HG03095 (cell line): ENCODE measurements at regions not wholly inside any gene's neighbourhood (a gene's known extent, or its start where the extent isn't known, plus 50 kb on each side); places are given as distances from the start of the nearest gene placed in this dataset.
"Not testable (repeated sequence)": the region's sequence is repeated elsewhere in the genome, so short reads cannot be mapped to it uniquely, and the experiment has no call there.

ENCODE experiments used
- ATAC-seq: cut with Tn5 transposase; IDR thresholded peaks from one replicate; pipeline ENCODE4 v1.9.1; 2021; ENCODE audit warnings: moderate library complexity; ENCODE audit not compliant: unreplicated experiment

DNA sequence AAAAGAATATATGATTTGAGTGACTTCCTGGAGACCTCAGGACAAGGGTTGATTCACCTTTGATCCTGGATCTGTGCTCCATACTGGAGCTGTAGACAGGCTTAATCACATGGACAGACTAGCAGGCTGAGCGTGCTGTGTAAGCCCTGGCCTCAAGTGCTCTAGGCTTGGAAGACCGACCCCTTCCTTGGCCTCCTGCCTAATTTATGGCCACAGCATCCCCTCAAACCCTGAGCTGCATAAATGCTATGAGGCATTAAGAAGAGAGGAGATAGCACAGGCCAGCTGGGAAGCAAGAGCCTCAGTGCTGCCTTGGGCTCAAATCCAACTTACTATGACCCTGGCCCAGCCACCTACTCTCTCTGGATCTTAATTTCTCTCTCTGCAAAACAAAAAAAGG is 385.1 kb downstream of the BUD13 start:
- no peak for ATAC-seq

DNA sequence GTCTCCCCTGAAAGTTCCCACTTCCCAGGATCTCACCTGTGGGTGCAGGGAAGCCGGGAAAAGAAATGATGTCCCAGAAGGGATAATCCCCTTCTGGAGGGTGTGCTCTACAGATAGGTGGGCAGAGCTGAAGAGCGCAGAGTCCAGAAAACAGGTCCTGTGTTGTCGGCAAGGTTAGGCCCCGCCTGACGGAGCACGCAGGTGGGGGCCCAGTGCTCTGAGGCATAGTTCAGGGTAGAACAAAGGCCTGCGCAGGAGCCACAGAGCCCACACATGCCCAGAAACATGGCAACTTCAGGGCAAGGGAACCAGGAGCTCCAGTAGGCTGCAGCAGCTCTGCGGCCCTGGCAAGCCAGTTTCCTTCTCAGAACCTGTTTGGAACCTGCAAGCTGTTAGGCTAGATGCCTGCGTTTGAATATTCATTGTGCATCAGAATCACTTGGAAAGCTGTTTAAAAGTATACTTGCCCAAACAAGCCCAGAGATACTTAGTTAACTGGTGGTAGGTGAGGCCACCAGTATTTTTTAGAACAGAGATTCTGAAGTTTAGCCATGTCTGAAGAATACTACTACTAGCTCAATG is 386.6 kb downstream of the BUD13 start:
- no peak for ATAC-seq

DNA sequence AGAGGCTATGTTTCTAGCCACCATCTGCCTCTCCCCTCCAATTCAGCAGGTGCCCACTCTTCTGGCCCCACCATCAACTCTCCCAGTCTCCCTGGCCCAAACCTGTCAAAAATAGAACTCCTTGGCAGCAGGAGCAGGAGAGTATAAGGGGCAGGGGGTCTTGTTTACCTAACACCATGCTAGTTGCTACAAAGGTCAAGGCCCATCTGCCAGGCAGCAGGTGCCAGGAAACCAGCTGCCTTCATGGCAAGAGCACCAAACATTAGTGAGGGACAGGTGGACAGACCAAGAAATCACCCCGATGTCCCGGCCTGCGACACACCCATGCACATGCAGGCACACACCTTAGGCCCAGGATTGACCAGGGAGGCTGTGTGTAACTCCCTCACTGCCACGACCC is 387.9 kb downstream of the BUD13 start:
- no peak for ATAC-seq

DNA sequence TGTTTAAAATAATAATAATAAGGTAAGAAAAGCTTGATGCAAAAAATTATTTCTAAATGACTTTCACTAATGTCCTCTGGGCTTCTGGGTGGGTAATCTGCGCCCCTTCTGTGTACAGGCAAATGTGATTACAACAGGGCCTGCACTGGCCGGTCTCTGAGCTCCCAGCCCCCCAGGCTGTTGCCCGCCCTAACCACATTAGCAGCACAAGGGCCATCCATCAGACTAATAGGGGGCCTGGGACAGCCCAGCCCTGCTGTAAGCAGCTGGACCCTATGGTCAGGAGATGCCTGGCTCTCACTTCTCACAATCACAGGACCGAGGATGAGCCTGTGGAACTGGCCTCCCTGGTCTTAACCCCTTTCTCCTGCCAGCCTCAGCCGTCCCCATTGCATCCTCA is 388.4 kb downstream of the BUD13 start:
- no peak for ATAC-seq

DNA sequence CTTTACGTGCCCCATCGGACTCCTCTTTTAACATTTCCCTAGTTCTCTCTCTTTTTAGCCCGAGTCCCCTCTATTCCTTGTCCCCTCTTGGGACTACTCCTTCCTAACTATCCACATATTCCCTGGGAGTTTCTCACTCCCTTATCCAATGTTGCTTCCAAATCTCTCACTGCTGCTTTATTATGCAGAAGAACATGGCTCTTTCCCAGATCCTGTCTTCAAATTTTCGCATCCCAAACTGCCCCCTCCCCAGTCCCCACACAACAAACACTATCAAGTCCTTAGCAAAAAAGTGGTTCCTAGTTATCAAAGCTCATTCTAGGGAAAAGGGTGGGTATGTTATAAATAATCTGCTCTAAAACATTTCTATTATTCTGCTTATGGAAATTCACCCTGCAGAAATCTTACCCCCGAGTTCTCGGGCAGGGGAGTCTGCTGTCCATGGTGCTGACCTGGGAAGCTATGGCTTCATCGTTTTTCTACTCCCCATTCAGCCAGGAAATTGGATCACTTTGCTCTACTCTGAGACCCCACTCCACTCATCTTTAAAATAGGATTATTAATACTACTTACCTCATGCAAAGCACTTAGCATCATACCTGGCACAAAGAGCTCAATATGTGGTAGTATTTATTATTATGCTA is 393.5 kb downstream of the BUD13 start:
- ATAC-seq = no peak

DNA sequence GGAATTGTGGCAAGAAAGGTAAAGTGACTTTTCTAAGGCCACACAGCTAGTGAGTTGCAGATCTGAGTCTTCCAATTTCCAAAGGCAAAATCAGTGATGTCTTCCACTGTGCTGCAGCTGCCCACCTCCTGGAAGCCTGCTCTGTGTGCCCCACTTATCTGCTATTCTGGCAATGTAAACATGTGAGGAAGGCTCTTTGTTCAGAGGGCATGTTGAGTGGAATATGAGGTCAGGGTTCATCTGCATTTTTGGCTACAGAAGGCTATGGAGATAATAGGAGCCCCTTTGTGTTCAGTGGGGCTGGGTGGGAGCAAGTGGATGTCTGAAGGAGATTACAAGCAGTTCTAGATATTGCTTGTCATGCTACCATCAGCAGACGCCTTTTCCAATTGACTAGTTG is 396.2 kb downstream of the BUD13 start:
- ATAC-seq = no peak

DNA sequence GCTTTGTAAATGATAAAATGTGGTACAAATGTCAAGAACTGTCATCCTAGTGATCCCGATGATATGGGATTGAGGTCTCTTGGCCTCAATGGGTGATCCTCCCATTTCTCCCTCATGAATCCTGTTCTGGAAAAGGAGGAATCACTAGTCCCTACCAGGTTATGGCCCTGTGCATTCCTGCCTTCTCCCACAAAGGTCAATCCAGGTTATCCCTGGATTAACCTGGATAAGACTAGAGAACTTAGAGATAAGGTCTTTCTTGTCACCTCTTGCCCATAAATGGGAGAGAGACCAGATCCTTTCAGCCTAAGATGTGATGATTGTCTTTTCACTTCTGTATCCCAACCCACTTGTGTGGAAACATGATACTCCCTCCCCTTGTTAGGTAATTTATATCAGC is 396.7 kb downstream of the BUD13 start:
- ATAC-seq = no peak

DNA sequence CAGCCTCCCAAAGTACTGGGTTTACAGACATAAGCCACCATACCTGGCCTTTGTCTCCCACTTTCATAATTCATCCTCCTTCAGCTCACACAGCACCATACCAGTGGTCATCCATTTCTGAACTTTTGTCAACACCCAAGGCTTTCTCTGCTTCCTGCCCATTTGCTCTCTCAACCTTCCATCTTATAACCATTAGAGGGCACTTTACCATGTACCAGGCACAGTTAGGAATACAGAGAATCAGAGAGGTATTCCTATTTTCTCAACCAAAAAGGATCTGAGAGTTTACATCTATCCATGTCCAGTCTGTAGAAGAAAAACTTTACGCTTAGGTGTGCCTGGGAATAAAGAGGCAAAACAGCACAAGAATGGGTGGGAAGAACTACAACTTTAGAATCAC is 397.6 kb downstream of the BUD13 start:
- no peak for ATAC-seq

DNA sequence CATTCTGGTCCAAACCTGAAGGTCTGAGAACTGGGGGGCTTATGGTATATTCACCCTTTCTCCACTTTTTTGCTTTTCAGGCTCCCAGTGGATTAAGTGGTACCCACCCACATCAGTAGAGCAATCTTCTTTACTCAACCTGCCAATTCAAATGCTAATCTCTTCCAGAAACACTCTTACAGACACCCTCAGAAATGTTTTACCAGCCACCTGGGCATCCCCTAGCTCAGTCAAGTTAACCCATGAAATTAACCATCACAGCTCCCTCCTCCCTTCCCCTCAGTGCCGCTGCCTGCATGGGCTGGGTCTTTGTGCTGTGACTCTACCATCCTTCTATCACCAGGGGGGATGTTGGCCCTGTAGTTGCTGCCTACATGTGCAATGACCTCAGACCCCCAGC is 398.7 kb downstream of the BUD13 start:
- ATAC-seq = no peak

DNA sequence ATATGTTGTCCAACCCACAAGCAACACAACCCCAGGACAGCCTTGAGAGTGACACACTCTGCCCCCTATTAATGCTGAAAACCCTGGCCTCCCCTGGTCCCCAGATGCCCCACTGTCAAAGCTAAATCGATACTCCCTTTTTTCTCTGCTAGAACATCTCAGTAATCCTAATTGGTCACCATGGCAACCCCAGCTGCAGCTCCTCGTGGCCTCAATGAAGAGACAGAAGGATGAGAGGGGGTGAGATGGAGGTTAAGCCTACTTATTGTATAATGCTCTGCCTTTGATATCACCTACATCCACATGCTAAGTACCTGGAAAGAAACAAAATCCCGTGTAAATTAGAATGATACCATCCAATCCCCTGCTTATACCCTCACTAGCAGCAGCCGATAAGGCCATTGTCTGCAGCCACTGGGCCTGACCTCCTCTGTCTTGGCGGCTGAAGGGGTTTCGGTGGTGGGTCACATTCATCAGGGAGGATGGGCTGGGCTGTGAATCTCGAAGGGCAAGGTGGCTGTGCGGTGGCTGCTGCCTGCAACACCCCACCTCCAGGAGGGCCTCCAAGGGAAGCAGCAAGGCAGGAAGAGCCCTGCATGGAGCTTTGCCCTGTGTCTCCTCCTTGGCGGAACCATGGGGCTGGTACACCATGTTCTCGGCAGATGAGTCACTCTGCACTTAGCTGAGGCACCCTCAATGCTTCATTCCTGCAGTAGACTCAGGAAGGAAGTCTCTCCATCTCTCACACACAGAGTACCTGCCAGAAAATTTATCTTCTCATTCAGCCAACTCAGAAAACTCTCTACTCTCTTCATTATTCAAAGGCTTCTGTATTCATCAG is 399.5 kb downstream of the BUD13 start:
- no peak for ATAC-seq

DNA sequence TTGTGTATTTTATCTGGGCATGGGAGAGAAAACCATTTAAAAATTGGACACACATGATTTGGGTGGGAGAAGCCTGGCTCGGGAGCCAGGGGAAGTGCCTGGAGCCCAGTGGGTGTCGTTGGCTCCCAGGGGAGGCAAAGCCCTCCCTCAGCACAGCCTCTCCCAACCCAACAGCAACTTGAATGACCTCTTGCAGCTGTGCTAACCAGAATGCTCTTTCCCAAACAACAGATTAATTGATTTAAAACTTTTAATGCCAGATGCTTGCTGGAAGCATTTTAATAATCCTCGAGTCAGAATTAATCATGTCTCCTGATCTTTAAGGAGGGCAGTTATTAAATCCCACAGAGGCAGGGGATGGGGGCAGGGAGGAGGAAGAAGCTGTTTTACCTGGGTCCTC is 401.6 kb downstream of the BUD13 start:
- no peak for ATAC-seq

DNA sequence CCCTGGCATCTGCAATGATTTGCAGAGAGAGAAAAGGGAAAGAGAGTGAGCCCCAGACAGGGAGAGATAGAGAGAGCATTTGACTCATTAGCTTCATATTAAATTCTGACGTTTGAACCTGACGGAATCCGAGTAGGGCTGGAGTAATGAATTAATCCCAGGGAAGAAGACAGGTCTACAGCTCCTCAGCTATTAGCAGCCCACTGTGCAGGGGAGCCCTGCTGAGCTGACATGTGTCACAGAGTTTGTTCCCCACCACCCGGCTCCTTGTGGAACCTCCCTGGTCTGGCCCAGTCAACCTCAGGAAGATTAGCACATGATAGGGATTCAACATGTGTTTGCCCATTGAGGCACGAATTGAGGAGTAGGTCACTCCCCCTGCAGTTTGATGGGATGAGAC is 404.0 kb downstream of the BUD13 start:
- ATAC-seq = no peak

DNA sequence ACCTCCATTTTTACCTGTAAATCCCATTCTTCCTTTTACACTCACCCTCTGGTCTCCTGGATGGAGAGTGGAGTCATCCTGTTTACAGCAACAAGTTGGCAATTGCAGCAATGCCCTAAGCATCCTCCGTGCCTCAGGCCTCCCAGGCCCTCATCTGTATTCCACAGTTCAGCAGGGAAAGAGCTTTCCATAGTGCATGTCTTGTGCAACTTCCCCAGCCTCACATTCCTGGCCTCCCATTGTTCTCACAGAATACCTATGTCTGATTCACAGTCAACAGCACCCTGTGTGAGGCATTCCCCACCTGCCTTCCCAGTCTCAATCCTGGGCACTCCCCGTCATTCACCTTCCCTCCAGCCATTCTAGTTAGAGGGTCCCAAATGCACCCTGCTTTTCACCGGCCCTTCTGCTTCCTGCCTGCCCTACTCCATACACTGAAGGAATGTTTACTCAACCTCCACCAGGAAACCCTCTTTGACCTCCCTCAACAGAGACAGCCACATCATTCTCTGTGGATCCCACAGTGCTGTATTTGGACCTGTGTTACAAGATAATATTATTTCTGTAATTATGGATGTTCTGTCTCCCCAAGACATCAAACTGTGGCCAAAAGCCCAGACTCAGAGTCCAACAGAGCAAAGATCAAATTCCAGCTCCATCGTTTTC is 405.7 kb downstream of the BUD13 start:
- ATAC-seq = no peak

DNA sequence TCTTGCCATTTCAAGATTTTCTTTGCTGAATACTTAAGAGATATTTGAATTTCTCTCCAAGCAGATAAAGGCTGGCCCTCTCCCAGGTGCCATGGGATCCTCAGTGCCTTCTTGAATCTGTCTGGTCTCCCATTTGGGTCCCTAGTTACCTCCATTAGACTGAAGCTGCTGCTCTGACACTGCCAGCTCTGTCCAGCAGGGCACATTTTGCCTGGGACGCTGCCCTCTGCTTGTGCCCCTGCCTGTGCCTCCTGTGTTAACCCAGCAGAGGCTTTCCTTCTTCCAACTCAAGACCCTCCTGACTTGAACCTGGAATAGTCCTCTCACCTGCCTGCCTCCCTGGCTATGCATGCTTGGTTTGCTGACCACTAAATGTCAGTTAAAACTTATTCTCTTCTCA is 406.3 kb downstream of the BUD13 start:
- ATAC-seq = no peak

DNA sequence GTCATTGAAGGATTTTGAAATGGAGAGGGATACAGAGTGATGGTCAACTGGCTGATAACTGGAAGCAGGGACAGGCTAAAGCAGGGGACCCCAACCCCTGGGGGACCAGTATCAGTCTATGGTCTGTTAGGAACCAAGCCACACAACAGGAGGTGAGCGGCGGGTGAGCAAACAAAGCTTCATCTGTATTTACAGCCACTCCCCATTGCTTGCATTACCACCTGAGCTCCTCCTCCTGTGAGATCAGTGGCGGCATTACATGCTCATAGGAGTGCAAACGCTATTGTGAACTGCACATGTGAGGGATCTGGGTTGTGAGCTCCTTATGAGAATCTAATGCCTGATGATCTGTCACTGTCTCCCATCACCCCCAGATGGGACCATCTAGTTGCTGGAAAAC is 407.9 kb downstream of the BUD13 start:
- not testable (repeated sequence) for ATAC-seq

DNA sequence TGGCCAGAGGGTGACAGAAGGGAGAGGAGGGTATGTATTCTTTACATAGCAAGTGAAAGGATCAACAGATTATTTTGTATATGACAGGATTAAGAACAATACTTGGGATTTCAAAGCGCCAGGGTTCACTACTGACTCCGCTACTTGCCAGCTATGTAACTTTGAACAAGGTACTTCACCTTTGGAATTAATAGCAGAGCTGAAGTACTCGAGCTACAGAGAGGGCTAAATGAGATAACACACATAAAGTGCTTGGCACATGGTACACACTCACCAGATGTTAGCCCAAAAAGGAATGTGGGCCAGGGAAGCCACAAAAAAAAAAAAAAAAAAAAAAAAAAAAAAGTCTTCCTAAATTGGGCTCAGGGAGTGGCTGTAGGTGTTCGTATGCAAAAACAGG is 408.4 kb downstream of the BUD13 start:
- ATAC-seq = no peak

DNA sequence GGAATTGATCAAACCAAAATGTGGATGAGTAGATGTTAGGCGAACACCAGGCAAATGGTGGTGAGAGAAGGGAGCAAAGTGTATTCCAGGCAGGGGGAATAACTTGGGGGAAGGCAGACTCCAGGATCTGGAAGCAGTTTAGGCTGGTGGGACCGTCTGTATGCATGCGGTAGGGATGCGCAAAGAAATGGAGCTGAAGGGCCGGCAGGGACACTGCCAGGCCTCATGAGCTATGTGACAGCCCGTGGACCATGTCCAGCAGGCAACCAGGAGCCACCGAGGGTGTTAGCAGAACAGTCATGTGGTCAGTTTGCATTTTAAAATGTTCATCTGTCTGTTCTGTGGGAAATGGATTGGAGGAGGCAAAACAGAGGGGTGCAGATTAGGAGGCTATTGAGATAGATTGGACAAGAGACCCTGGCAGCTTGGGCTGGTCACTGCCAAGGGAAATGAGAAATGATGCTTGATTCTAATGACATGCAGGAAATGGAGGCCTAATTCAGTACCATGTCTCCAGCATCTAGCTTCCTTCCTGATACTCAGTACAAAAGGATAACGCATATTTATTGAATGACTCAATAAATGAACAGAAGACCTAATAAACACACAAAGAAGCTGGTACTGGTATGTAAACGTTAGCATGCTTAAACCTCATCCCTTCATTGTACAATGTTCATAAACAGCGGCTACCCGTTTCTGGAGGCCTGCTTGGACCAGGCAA is 412.4 kb downstream of the BUD13 start:
- no peak for ATAC-seq

DNA sequence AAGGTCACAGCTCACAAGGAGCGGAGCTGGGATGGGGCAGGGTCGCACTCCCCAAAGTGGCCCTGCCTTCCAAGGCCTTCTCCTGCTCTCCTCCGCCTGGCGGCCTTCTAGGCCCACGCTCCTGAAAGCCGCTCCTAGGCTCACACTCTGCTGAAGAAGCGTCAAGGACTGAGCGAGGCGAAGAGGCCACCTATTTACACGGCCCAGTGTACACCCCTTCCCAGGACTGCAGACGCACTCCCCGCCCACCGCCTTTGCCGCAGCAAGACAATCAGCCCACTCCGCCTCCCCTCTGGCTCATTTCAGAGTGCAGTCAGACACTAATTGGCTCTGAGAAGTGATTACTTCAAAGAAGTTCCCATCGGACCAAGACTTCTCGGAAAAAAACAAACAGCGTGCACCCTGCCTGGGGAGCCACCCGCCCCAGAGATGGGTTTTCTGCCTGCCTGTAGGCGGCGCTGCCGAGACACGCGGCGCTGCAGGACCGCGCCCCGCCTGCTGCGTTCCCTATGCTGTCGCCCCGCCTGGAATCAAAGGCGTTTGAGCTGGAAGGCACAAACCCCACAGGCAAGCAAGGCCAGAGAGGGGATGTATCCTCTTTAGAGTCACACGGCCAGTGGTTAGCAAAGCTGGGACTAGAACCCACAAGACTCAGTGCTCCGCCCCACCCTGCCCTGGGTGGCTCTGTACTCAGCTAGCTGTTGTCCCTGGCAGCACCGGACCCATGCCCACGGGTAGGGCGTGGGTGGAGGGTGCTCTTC is 414.8 kb downstream of the BUD13 start:
- no peak for ATAC-seq

DNA sequence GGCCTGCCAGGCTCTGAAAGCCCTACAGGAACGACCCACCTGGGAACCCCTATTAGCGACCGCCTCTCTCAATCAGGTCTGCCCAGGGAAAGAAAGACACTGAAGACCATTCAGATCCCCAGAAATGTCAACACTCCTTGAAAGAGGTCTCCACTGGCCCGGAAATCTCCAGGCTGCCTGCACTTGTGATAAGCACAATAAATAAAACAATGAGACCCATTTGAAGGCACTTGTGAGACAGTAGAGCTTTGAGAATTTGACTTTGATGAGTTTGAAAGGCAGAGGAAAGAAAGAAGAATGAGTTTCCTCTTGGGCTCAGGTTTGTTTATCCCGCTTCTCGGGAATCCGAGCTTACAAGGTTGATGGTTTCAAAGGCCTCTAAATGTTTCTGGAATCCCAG is 416.3 kb downstream of the BUD13 start:
- no peak for ATAC-seq

DNA sequence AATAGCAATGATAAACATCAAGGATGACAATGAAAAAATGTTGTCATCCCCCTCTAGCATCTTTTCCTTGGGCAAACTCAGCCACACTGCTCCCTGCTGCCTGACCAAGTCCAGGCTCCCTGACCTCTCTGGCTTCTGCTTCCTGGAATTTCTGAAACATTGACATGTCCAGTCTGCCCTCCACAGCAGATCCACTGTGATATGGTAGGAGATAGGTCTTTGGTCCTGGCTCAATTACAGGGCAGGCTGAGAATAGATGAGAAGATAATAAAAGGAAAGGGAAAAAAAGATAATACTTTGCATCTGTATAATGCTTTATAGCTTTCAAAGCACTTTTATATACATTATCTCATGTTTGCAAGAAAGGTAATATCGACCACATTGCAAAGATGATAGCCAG is 417.7 kb downstream of the BUD13 start:
- no peak for ATAC-seq
